HUES6 (cell line): ENCODE measurements at regions not wholly inside any gene's neighbourhood (a gene's known extent, or its start where the extent isn't known, plus 50 kb on each side); places are given as distances from the start of the nearest gene placed in this dataset.

Experiments
- H3K27ac ChIP-seq: 2 replicates; pipeline ENCODE4 v1.7.0; 2013; ENCODE audit warnings: low read depth, mild to moderate bottlenecking, low read length, inconsistent platforms
- H3K27me3 ChIP-seq: 2 replicates; pipeline ENCODE4 v1.6.1; 2013; ENCODE audit warnings: low read length; ENCODE audit not compliant: control insufficient read depth, insufficient read depth
- H3K36me3 ChIP-seq: 2 replicates; pipeline ENCODE4 v1.6.1; 2013; ENCODE audit warnings: low read length; ENCODE audit not compliant: control insufficient read depth, insufficient read depth
- H3K4me1 ChIP-seq: 2 replicates; pipeline ENCODE4 v1.6.1; 2013; ENCODE audit warnings: low read length; ENCODE audit not compliant: control insufficient read depth, insufficient read depth
- H3K4me3 ChIP-seq: 2 replicates; pipeline ENCODE4 v1.5.1; 2013; ENCODE audit warnings: low read depth, low read length
- H3K9ac ChIP-seq: one replicate; pipeline ENCODE4 v1.6.1; 2013; ENCODE audit warnings: mild to moderate bottlenecking, low read length
- H3K9me3 ChIP-seq: 2 replicates; pipeline ENCODE4 v1.6.1; 2013; ENCODE audit warnings: low read depth, low read length; ENCODE audit not compliant: control insufficient read depth, insufficient read depth

GRCh38 chr3:168443965-168444364, 348.2 kb upstream of the GOLIM4 start:
- Histone ChIP-seq H3K36me3 (no peaks in the 10 kb centered on the region), H3K27me3 (no peaks in the 10 kb centered on the region), H3K4me3 (no peak overlapping the region)

GRCh38 chr3:168442502-168442901, 346.8 kb upstream of the GOLIM4 start:
- no peak overlapping the region for H3K4me3 ChIP-seq

More at GRCh38 chr3:168443965-168444364, 348.2 kb upstream of the GOLIM4 start:
- Histone ChIP-seq H3K9ac (no peak overlapping the region), H3K27ac (no peak overlapping the region), H3K9me3 (no peaks in the 10 kb centered on the region), H3K4me1 (no peaks in the 10 kb centered on the region; the same call in 1 of the 2 replicates)

GRCh38 chr3:168436245-168436724, 340.6 kb upstream of the GOLIM4 start:
- Histone ChIP-seq H3K4me3 (no peak overlapping the region), H3K27me3 (no peaks in the 10 kb centered on the region), H3K36me3 (no peaks in the 10 kb centered on the region), H3K9me3 (no peaks in the 10 kb centered on the region), H3K27ac (no peak overlapping the region), H3K9ac (no peak overlapping the region), H3K4me1 (no peaks in the 10 kb centered on the region)

More at GRCh38 chr3:168442502-168442901, 346.8 kb upstream of the GOLIM4 start:
- H3K4me1 ChIP-seq = no peaks in the 10 kb centered on the region; the same call in 1 of the 2 replicates
- H3K9ac ChIP-seq = no peak overlapping the region
- H3K9me3 ChIP-seq = no peaks in the 10 kb centered on the region
- H3K27me3 ChIP-seq = no peaks in the 10 kb centered on the region
- no peak overlapping the region for H3K27ac ChIP-seq
- no peaks in the 10 kb centered on the region for H3K36me3 ChIP-seq

DNA sequence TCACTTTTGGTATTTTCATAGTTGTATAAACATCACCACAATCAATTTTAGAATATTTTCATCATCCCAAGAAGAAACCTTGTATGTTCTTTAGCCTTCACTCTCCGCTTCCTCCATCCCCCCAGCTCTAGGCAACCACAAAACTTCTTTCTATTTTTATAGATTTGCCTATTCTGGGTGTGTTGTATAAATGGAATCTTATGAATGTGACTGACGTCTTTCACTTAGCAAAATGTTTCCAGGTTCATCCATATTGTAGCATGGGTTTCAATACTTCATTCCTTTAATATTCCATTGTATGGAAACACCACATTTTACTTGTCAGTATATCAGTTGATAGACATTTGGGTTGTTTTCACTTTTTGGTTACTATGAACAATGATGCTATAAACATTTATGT, 335.8 kb upstream of the GOLIM4 start:
- Histone ChIP-seq H3K36me3 (no peaks in the 10 kb centered on the region), H3K27me3 (no peaks in the 10 kb centered on the region), H3K9ac (no peak overlapping the region), H3K27ac (no peak overlapping the region), H3K4me1 (no peaks in the 10 kb centered on the region), H3K9me3 (no peaks in the 10 kb centered on the region), H3K4me3 (no peak overlapping the region)

DNA sequence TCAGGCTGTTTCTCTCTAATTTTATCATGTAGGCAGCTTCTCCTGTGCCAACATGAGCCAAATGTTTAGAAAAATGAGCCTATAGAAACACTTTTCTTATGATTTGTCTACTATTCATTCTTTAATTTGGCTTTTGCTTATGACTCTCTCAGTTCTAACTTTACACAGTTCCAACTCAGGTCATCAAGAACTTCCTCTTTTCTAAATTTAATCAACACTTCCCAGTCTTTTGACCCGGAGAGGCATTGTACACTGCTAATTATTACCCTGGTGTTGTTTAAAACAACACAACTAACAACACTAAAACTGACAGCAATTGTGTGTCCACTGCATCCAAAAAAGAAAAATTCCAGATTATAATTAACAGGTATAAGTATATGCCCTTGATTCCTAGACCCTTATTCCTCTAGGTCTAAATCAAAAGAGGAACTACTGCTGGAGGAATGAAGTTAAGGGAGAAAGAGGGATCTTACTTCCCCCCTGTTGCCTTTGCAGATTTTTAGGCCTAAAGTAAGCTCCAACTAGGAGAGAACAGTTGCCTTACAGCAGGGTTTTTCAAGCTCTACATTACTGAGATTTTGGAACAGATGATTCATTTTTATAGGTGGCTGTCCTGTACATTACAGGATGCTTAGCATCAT, 332.2 kb upstream of the GOLIM4 start:
- Histone ChIP-seq H3K9me3 (no peaks in the 10 kb centered on the region), H3K36me3 (no peaks in the 10 kb centered on the region), H3K9ac (no peak overlapping the region), H3K27ac (no peak overlapping the region), H3K27me3 (no peaks in the 10 kb centered on the region), H3K4me3 (no peak overlapping the region), H3K4me1 (no peaks in the 10 kb centered on the region)

- Histone ChIP-seq H3K4me3 (no peak overlapping the region), H3K27ac (no peak overlapping the region), H3K9me3 (no peaks in the 10 kb centered on the region), H3K9ac (no peak overlapping the region), H3K4me1 (no peaks in the 10 kb centered on the region), H3K27me3 (no peaks in the 10 kb centered on the region), H3K36me3 (no peaks in the 10 kb centered on the region)
These were observed 331.4 kb upstream of the GOLIM4 start for GRCh38 chr3:168427156-168427555.

DNA sequence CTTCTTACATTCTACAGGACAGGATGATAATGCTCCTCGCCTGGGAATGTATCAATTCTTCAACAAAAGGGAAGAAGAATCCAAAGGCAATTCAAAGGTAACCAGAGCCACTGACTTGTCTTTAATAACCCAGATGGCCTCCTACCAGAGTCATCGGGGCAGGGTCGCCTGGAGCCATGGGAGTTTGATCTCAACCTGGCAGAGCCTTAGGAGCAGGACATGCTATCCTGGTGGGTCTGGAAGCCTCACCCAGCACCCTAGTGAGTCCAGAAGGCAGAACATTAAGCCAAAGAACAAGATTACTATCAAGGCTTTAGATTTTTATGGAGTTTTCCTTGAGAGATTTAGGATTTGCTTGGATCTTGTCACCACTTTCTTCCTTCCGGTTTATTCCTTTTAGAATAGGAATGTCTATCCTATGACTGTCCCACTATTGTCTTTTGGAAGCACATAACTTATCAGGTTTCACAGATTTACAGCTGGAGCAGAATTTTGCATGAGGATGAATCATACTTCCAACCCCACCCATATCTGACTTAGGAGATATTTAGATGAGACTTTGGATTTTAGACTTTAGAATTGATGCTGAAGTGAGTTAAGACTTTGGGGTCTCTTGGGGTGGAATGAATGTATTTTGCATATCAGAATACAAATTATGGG, 330.3 kb upstream of the GOLIM4 start:
- H3K4me1 ChIP-seq = no peaks in the 10 kb centered on the region
- no peaks in the 10 kb centered on the region for H3K36me3 ChIP-seq
- H3K9me3 ChIP-seq = no peaks in the 10 kb centered on the region
- no peaks in the 10 kb centered on the region for H3K27me3 ChIP-seq
- no peak overlapping the region for H3K9ac ChIP-seq
- H3K4me3 ChIP-seq = no peak overlapping the region
- no peak overlapping the region for H3K27ac ChIP-seq

DNA sequence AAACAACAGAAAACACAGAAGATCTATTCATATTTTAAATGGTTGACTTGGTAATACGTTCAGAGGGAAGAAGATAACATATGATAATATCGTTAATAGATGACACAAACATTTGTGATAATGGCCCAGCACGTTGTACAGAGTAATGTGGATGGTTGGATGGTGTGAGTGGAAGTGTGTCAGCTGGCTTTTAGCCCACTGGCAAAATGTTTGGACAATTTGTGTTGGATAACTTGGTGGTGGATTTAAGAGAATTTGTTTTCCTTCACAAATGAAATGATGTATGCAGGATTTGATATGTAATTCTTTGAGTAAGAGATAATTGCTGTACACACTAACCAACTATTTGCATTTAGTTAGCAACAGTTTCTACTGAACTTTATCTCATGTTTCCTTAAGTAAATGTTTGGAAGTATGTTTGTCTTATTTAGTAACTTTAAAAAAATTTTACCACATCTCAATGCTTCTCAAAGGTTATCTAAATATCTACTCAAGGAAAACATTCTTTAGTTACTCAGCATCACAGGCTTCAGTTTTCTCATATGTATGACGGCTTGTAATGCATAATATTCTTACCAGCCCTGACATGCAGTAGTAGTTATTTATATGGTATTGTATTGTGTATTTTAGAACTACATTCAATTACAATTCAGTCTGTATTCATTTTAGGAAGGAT, 328.5 kb upstream of the GOLIM4 start:
- Histone ChIP-seq H3K4me1 (no peaks in the 10 kb centered on the region), H3K27me3 (no peaks in the 10 kb centered on the region), H3K36me3 (no peaks in the 10 kb centered on the region), H3K9ac (no peak overlapping the region), H3K4me3 (no peak overlapping the region), H3K27ac (no peak overlapping the region), H3K9me3 (no peaks in the 10 kb centered on the region)

DNA sequence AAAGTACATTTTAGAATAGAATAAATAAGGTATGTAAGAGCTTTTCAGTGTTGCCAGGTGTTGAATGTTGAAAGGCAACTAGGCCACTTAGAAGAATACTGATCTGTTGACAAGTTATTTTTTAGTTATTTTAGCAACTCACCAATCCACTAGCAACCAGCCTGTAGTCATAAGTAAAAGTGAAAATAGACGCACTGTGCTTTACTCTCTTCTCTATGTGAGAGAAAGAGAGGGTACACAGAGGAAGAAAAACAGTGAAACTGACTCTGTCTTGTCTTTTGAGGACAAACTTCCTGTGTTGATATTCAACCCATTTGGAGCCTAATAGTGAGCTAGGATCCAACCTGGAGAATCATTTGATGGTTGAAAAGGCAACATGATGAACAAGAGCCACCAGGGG, 327.1 kb upstream of the GOLIM4 start:
- H3K27ac ChIP-seq = no peak overlapping the region
- no peaks in the 10 kb centered on the region for H3K36me3 ChIP-seq
- no peak overlapping the region for H3K9ac ChIP-seq
- no peak overlapping the region for H3K4me3 ChIP-seq
- peaks cover 10% of the 10 kb centered on the region; the same call in 1 of the 2 replicates for H3K4me1 ChIP-seq
- no peaks in the 10 kb centered on the region for H3K9me3 ChIP-seq
- H3K27me3 ChIP-seq = no peaks in the 10 kb centered on the region

GRCh38 chr3:168419091-168419490, 323.4 kb upstream of the GOLIM4 start:
- Histone ChIP-seq H3K9me3 (no peaks in the 10 kb centered on the region), H3K4me1 (peaks cover 10% of the 10 kb centered on the region; the same call in 1 of the 2 replicates), H3K36me3 (no peaks in the 10 kb centered on the region), H3K4me3 (no peak overlapping the region), H3K27me3 (no peaks in the 10 kb centered on the region), H3K27ac (no peak overlapping the region), H3K9ac (no peak overlapping the region)

GRCh38 chr3:168417016-168417415, 321.3 kb upstream of the GOLIM4 start:
- Histone ChIP-seq H3K27me3 (no peaks in the 10 kb centered on the region), H3K9ac (no peak overlapping the region), H3K27ac (no peak overlapping the region), H3K36me3 (no peaks in the 10 kb centered on the region), H3K4me1 (peaks cover 10% of the 10 kb centered on the region; the same call in 1 of the 2 replicates), H3K9me3 (no peaks in the 10 kb centered on the region), H3K4me3 (no peak overlapping the region)
